ENCODE measurements at regions not wholly inside any gene's neighbourhood (a gene's known extent, or its start where the extent isn't known, plus 50 kb on each side); places are given as distances from the start of the nearest gene placed in this dataset.
"Not testable (repeated sequence)": the region's sequence is repeated elsewhere in the genome, so short reads cannot be mapped to it uniquely, and the experiment has no call there.

- not testable (repeated sequence) for TF ChIP-seq CTCF, POLR2AphosphoS5, POLR2A, EP300 (IDR thresholded peaks at IDR 0.05)
Measured at GRCh38 chrX:728639-729038, 98.0 kb downstream of the SHOX start.

All from upper lobe of left lung (tissue), 4 donors.